Fibroblast of upper back skin (primary cell): ENCODE measurements at regions not wholly inside any gene's neighbourhood (a gene's known extent, or its start where the extent isn't known, plus 50 kb on each side); places are given as distances from the start of the nearest gene placed in this dataset.
A peak's percentile ranks its signal among the peaks of the same experiment; 100 is the strongest.

Experiments used
- DNase-seq: peaks from one replicate; pipeline ENCODE4 v3.0.0-alpha.2; 2013

GRCh38 chr9:110101531-110102161, 106.3 kb downstream of the C9orf152 start:
- no peak for DNase-seq

GRCh38 chr9:110103257-110103656, 104.7 kb downstream of the C9orf152 start:
- DNase-seq, result no peak

DNA sequence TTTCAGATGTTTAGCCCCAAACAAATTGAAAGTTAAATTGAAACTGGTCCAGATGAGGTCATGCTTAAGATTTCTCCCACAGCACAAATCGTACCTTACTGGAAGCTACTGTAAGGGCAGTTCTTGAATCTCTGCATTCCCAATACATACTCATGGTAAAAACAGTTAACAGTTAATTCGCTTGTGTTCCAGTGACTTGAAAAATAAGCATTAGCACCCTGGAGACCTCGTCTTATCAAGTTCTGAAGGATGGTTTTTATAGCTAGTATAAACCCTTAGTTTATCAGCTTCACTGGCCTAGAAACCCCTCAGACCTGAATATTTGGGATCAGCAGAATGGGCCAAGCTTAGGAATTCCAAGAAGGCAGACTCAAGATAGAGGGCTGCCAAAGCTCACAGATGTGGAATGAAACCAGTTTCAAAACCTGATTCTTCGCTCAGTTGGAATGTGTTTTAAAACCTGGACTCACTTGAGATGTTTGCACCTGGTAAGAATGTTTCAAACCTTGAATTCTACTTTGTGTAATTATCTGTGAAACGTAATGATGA, 103.6 kb downstream of the C9orf152 start:
- peak; percentile 64 for DNase-seq

- peak; percentile 48 for DNase-seq
These were observed 102.9 kb downstream of the C9orf152 start for GRCh38 chr9:110105107-110105506.

- DNase-seq, result no peak
These were observed 101.3 kb downstream of the C9orf152 start for GRCh38 chr9:110106661-110107060.

DNA sequence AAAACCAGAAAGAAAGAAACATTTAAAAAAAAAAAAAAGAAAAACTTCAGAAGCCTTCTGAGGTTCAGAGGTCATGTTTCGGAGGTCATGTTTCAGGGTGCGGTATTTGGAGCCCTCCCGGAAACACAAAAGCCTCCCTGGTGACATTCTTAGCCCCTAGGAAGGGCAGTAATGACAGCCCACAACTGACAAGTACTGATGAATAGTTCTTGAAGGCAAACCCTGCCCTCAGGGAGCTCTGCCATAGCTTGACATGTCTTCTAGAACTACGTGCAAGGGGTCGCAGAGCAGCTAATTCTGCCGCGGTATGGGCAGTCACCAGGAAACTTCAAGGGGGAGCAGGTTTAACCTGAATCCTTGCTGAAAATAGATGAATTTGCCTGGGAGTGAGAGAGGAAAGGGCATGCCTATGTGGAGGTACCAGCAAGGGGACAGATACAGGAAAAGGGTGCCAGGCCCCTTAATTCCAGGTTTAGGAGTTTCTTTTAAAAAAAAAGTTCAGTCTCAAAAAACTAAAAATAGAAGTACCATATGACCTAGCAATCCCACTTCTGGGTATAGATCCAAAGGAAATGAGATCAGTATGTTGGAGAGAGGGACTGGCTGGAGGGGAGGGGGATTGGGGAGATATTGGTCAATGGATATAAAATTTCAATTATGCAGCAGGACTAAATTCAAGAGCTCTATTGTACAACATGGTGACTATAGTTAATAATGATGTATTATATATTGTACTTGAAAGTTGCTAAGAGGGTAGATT, 98.4 kb downstream of the C9orf152 start:
- DNase-seq, result peak; percentile 57

DNA sequence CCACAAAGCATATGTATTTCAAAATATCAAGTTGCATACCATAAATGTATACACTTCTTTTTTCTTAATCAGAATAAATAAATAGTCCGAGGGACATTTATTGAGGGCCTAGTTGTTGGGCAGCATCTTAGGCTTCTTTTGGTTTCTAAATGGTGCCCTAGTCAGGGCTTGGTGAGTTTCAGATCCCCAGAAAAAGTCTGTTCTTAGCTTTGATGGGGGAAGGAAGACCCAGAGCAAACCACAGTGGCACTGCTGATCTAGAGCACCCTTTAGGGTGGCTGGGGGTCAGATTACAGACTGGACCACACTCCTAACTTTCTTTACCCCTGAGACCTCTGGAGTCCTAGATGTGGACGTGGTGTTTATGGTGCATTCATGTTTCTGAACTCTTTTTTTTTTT, 97.8 kb downstream of the C9orf152 start:
- DNase-seq, result no peak

GRCh38 chr9:110111868-110112267, 96.1 kb downstream of the C9orf152 start:
- DNase-seq, result no peak

GRCh38 chr9:110112792-110113191, 95.2 kb downstream of the C9orf152 start:
- no peak for DNase-seq

DNA sequence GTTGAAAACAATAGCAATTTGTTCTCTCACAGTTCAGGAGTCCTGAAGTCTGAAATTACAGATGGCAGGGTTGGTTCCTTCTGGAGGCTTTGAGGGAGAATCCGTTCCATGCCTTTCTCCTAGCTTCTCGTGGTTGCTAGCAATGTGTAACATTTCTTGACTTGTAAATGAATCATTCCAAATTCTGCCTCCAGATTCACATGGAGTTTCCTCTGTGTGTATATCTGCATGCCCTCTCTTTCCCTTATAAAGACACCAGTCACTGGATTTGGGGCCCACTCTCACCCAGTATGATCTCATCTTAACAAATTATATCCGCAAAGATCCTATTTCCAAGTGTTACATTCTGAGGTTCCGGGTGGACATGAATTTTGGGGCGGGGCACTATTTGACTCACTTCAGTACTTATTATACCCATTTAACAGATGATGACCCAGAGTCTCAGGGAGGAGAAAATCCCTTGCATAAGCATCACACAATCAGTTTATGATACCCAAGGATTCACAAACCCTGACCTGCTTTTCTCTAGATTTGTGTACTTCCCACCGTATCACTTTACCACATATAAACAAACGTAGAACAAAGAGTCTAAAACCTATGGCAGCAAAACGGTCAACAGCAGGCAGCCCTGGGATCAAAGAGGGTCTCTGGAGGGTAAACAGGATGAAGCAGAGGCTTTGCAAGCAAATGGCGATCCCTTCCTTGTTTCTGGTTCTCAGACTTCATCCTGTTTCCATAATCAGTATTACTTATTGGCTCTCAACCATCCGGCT, 93.7 kb downstream of the C9orf152 start:
- DNase-seq, result peak; percentile 59

DNA sequence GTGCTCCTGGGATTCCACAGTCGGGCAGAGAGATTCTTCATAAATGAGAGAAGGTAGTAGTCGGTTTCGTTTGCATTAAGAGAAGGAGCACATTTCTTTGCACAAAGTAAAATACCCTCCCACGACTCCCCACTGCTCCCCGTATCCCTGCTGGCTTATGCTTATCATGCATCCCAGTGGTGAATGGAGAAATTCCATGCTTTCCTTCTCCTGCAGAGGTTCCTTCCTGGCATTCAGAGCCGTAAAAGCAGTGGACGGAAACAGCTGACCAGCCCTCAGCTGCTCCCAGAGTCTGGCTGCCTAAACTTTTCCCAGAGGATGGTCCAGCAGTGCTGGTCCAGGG, 93.1 kb downstream of the C9orf152 start:
- no peak for DNase-seq

GRCh38 chr9:110115341-110115820, 92.6 kb downstream of the C9orf152 start:
- no peak for DNase-seq

DNA sequence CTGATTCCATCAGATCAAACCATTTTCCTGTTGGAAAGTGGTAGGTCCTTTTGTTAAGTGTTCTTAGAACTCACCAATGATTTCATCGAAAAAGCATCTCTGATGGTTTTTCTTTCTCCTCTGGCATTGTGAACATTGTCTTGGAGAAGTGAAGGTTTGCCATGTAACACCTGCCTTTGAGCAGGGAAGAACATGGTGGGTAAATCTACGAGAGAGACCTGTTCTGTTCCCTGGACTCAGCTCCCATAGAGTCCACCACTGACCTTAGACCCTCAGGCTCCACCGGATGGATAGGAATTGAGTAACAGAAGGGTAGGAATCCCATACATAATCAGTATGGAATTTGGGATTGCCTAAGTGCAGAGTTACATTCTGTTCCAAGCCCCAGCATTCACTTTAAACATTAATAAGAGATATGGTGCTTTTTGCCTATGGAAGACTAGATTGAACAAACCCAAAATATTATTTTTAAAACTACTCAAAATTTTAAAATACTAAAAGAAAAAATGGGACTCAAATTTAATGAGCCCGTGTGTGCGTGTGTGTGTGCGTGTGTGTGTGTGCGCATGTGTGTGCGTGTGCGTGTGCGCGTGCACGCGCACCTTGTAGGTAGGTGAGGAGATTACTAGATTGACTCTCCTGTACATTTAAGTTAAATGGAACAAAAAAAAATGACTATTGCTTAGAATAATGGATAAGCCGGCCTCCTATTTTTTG, 92.0 kb downstream of the C9orf152 start:
- peak; percentile 83 for DNase-seq

DNA sequence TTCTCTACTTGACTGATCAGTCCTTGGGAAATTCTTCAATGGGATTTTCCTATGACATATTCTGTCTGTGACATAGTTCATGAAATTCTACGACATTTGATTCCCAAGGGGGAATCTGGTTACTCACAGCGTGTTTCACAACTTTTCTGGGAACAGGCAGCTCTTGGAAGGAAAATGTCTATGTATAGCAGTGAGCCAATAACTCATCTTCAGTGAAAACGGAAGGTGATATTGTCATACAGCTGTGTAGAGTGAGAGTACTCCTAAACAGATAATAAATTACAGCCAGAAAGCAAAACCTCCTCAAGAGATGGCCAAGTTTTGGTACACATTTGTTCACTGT, 91.4 kb downstream of the C9orf152 start:
- DNase-seq, result peak; percentile 90

DNA sequence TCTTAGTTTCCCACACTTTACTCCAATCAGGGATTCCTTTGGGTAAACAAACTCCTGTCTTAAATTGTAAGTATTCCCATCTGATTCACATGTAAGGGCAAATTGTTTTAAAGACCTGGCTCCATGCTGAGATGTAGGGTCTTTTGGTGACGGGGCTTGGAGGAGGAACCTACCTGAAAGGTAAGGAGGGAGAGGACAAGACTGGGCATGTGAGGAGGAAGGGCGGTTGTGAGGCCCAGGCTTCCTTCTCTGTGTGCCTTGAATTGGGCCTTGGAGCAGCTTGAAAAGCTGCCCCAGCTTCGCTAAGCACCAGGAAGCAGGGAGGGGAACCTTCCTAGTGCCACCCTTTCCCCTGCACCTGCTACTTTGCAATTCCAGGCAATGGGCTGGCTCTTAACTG, 86.8 kb downstream of the C9orf152 start:
- no peak for DNase-seq

GRCh38 chr9:110123341-110124095, 84.4 kb downstream of the C9orf152 start:
- peak; percentile 65 for DNase-seq

DNA sequence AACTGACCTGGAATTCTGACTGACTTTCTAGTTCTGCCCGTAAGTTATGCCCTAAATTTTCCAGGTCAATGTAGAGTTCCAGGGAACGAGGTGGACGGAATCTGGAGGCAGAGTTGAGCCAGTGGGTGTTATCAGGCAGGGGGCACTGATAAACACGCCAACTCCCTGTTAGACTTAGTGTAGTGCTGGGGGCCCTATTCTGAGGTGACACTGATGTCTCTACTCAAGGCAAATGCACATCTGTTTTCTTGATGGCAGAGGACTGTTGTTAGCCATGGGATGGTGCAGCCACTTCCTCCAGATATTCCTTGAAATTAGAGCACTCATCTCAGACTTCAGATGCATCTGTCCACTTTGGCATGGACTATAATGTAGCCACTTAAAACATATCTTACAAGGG, 83.5 kb downstream of the C9orf152 start:
- DNase-seq, result no peak

DNA sequence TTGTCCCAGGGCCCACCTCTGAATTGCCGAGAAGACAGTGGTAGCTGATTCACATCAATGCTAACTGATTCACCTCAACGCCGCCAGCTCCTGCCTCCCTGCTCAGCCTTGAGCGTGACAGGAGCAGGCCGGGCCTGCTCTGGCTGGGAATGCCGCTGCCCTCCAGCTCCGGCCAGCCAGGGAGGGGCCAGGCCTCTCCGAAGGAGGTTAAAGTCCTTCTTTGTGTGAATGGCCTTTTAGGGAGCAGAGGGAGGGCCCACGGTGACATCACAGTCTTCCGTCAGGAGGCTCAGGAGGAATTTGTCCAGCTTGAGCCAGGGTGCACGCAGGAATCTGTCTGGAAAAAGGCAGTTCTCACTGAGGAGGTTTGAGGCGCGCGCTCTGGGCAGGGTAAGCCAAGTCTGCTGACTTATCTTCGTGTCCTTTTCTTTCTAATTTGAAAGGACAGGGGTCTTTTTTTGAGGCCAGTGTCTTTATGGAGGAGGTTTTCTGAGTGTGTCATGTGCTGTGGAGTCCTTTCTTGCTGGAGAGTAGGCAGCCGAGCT, 82.7 kb downstream of the C9orf152 start:
- peak; percentile 92 for DNase-seq

- DNase-seq, result peak; percentile 65
These were observed 82.1 kb downstream of the C9orf152 start for GRCh38 chr9:110125763-110126351.

- no peak for DNase-seq
These were observed 81.4 kb downstream of the C9orf152 start for GRCh38 chr9:110126499-110126941.
